ENCODE measurements at regions not wholly inside any gene's neighbourhood (a gene's known extent, or its start where the extent isn't known, plus 50 kb on each side); places are given as distances from the start of the nearest gene placed in this dataset.

- H3K27me3 ChIP-seq (ENCODE audit: control insufficient read depth in 1 of 2, insufficient read depth in 2 of 2, low read length in 2 of 2), result no peaks in the 10 kb centered on the region
- no peaks in the 10 kb centered on the region for H3K36me3 ChIP-seq (ENCODE audit: control insufficient read depth in 1 of 2, insufficient read depth in 2 of 2, low read length in 2 of 2)
- no peak overlapping the region for H3K4me3 ChIP-seq (ENCODE audit: low read depth in 1 of 2, low read length in 2 of 2)
- no peak overlapping the region for H3K27ac ChIP-seq (ENCODE audit: low read depth, low read length)
- no peaks in the 10 kb centered on the region for H3K9me3 ChIP-seq (ENCODE audit: control insufficient read depth in 1 of 2, low read length in 2 of 2)
- no peak overlapping the region for H3K9ac ChIP-seq (ENCODE audit: low read depth in 1 of 2, low read length in 2 of 2)
- H3K4me1 ChIP-seq (ENCODE audit: control insufficient read depth in 1 of 2, insufficient read depth in 2 of 2, low read length in 2 of 2), result no peaks in the 10 kb centered on the region
Measured at GRCh38 chr19:28519218-28519779, 693.7 kb downstream of the UQCRFS1 start.

- Histone ChIP-seq H3K9ac (ENCODE audit: low read depth in 1 of 2, low read length in 2 of 2) (no peak overlapping the region), H3K4me3 (ENCODE audit: low read depth in 1 of 2, low read length in 2 of 2) (no peak overlapping the region), H3K9me3 (ENCODE audit: control insufficient read depth in 1 of 2, low read length in 2 of 2) (no peaks in the 10 kb centered on the region), H3K36me3 (ENCODE audit: control insufficient read depth in 1 of 2, insufficient read depth in 2 of 2, low read length in 2 of 2) (no peaks in the 10 kb centered on the region), H3K27ac (ENCODE audit: low read depth, low read length) (no peak overlapping the region), H3K27me3 (ENCODE audit: control insufficient read depth in 1 of 2, insufficient read depth in 2 of 2, low read length in 2 of 2) (no peaks in the 10 kb centered on the region), H3K4me1 (ENCODE audit: control insufficient read depth in 1 of 2, insufficient read depth in 2 of 2, low read length in 2 of 2) (no peaks in the 10 kb centered on the region)
Measured at GRCh38 chr19:28516415-28516872, 696.5 kb downstream of the UQCRFS1 start.

GRCh38 chr19:28514166-28514565, 698.8 kb downstream of the UQCRFS1 start:
- Histone ChIP-seq H3K9ac (ENCODE audit: low read depth in 1 of 2, low read length in 2 of 2) (no peak overlapping the region), H3K27ac (ENCODE audit: low read depth, low read length) (no peak overlapping the region), H3K36me3 (ENCODE audit: control insufficient read depth in 1 of 2, insufficient read depth in 2 of 2, low read length in 2 of 2) (no peaks in the 10 kb centered on the region), H3K4me1 (ENCODE audit: control insufficient read depth in 1 of 2, insufficient read depth in 2 of 2, low read length in 2 of 2) (no peaks in the 10 kb centered on the region), H3K4me3 (ENCODE audit: low read depth in 1 of 2, low read length in 2 of 2) (no peak overlapping the region), H3K9me3 (ENCODE audit: control insufficient read depth in 1 of 2, low read length in 2 of 2) (no peaks in the 10 kb centered on the region), H3K27me3 (ENCODE audit: control insufficient read depth in 1 of 2, insufficient read depth in 2 of 2, low read length in 2 of 2) (no peaks in the 10 kb centered on the region)

GRCh38 chr19:28511655-28512054, 701.3 kb downstream of the UQCRFS1 start:
- Histone ChIP-seq H3K9me3 (ENCODE audit: control insufficient read depth in 1 of 2, low read length in 2 of 2) (no peaks in the 10 kb centered on the region), H3K27ac (ENCODE audit: low read depth, low read length) (no peak overlapping the region), H3K4me3 (ENCODE audit: low read depth in 1 of 2, low read length in 2 of 2) (no peak overlapping the region), H3K4me1 (ENCODE audit: control insufficient read depth in 1 of 2, insufficient read depth in 2 of 2, low read length in 2 of 2) (no peaks in the 10 kb centered on the region), H3K9ac (ENCODE audit: low read depth in 1 of 2, low read length in 2 of 2) (no peak overlapping the region), H3K36me3 (ENCODE audit: control insufficient read depth in 1 of 2, insufficient read depth in 2 of 2, low read length in 2 of 2) (no peaks in the 10 kb centered on the region), H3K27me3 (ENCODE audit: control insufficient read depth in 1 of 2, insufficient read depth in 2 of 2, low read length in 2 of 2) (no peaks in the 10 kb centered on the region)

DNA sequence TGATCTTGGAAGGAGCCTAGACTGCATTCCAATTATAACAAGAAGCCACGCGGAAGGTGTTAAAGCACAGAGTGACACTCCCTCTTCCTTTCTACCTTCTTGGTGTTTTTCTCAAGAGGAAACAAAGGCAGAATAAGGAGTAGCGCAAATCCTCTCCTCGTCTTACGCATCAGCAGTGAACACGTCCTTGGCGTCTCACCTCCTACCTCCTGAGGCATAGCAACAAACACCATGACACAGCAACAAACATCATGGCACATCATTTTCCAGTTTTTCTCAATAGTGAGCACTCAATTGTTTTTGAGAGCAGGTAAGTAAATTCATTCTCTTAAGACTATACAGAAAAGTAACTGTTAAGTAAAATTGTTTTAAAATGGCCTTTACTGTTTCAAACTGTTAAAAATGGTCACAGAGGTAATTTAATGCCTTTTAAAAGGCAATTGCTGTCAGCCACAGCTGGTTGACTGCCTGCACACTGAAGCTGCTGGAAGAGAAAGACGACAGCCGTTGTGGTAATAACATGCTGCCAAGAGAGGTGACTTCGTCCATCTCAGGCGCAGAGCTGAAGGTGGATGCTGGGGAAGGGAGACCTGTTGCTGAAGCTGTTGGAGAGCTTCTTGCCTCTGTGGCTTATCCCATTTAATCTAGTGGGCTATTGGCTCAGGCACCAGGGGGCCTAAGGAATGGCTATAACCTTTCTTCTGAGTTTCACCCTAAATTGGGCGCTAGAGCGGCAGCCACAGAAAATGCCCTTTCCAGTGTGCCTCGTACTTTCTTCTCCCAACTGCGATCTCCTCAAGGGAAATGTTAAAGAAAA, 703.7 kb downstream of the UQCRFS1 start:
- H3K9me3 ChIP-seq (ENCODE audit: control insufficient read depth in 1 of 2, low read length in 2 of 2), result no peaks in the 10 kb centered on the region
- H3K36me3 ChIP-seq (ENCODE audit: control insufficient read depth in 1 of 2, insufficient read depth in 2 of 2, low read length in 2 of 2), result no peaks in the 10 kb centered on the region
- H3K27ac ChIP-seq (ENCODE audit: low read depth, low read length), result no peak overlapping the region
- H3K4me3 ChIP-seq (ENCODE audit: low read depth in 1 of 2, low read length in 2 of 2), result no peak overlapping the region
- no peak overlapping the region for H3K9ac ChIP-seq (ENCODE audit: low read depth in 1 of 2, low read length in 2 of 2)
- H3K4me1 ChIP-seq (ENCODE audit: control insufficient read depth in 1 of 2, insufficient read depth in 2 of 2, low read length in 2 of 2), result no peaks in the 10 kb centered on the region
- H3K27me3 ChIP-seq (ENCODE audit: control insufficient read depth in 1 of 2, insufficient read depth in 2 of 2, low read length in 2 of 2), result no peaks in the 10 kb centered on the region

DNA sequence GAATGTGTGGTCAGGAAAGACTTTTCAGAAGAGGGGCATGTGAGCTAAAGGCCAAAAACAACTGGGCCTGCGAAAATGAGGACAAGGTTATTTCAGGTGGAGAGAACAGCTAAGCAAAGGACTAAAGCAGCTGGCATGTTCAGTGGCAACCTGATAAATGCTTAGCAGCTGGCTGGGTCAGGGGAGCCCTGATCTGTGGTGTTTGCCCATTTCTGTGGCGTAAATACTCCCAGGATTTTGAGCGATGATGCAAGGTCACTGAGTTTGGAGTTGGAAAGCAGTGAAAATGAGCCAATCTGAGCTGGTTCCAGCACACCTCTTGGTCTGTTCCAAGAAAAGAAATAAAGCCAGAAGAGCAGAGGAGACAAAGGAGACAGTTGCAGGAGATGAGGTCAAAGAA, 704.3 kb downstream of the UQCRFS1 start:
- Histone ChIP-seq H3K4me1 (ENCODE audit: control insufficient read depth in 1 of 2, insufficient read depth in 2 of 2, low read length in 2 of 2) (no peaks in the 10 kb centered on the region), H3K36me3 (ENCODE audit: control insufficient read depth in 1 of 2, insufficient read depth in 2 of 2, low read length in 2 of 2) (no peaks in the 10 kb centered on the region), H3K9ac (ENCODE audit: low read depth in 1 of 2, low read length in 2 of 2) (no peak overlapping the region), H3K27me3 (ENCODE audit: control insufficient read depth in 1 of 2, insufficient read depth in 2 of 2, low read length in 2 of 2) (no peaks in the 10 kb centered on the region), H3K27ac (ENCODE audit: low read depth, low read length) (no peak overlapping the region), H3K9me3 (ENCODE audit: control insufficient read depth in 1 of 2, low read length in 2 of 2) (no peaks in the 10 kb centered on the region), H3K4me3 (ENCODE audit: low read depth in 1 of 2, low read length in 2 of 2) (no peak overlapping the region)

DNA sequence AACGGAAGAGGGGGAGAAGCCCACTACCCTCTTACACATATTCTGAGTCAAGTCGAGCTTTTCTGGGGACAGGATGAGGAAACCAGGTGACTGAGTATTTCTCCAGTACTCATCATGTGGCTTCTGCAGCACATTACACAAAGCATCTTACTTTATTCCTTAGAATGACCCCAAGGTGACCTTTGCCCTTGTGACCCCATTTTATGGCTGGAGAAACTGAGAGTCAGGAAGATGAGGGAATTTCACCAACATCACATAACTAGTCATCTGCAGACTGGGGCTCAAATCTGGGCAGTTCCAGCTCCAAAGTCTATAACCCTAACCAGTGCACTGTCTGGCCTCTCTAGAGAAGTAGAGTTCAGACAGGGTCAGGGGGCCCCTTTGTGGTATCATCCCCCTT, 707.0 kb downstream of the UQCRFS1 start:
- H3K9ac ChIP-seq (ENCODE audit: low read depth in 1 of 2, low read length in 2 of 2), result no peak overlapping the region
- no peaks in the 10 kb centered on the region for H3K4me1 ChIP-seq (ENCODE audit: control insufficient read depth in 1 of 2, insufficient read depth in 2 of 2, low read length in 2 of 2)
- H3K36me3 ChIP-seq (ENCODE audit: control insufficient read depth in 1 of 2, insufficient read depth in 2 of 2, low read length in 2 of 2), result no peaks in the 10 kb centered on the region

GRCh38 chr19:28505134-28505533, 707.8 kb downstream of the UQCRFS1 start:
- Histone ChIP-seq H3K9ac (ENCODE audit: low read depth in 1 of 2, low read length in 2 of 2) (no peak overlapping the region), H3K9me3 (ENCODE audit: control insufficient read depth in 1 of 2, low read length in 2 of 2) (no peaks in the 10 kb centered on the region), H3K4me1 (ENCODE audit: control insufficient read depth in 1 of 2, insufficient read depth in 2 of 2, low read length in 2 of 2) (no peaks in the 10 kb centered on the region), H3K36me3 (ENCODE audit: control insufficient read depth in 1 of 2, insufficient read depth in 2 of 2, low read length in 2 of 2) (no peaks in the 10 kb centered on the region), H3K27me3 (ENCODE audit: control insufficient read depth in 1 of 2, insufficient read depth in 2 of 2, low read length in 2 of 2) (no peaks in the 10 kb centered on the region), H3K4me3 (ENCODE audit: low read depth in 1 of 2, low read length in 2 of 2) (no peak overlapping the region), H3K27ac (ENCODE audit: low read depth, low read length) (no peak overlapping the region)

More for the DNA sequence above, 707.0 kb downstream of the UQCRFS1 start:
- no peak overlapping the region for H3K27ac ChIP-seq (ENCODE audit: low read depth, low read length)
- H3K27me3 ChIP-seq (ENCODE audit: control insufficient read depth in 1 of 2, insufficient read depth in 2 of 2, low read length in 2 of 2), result no peaks in the 10 kb centered on the region
- H3K4me3 ChIP-seq (ENCODE audit: low read depth in 1 of 2, low read length in 2 of 2), result no peak overlapping the region
- H3K9me3 ChIP-seq (ENCODE audit: control insufficient read depth in 1 of 2, low read length in 2 of 2), result no peaks in the 10 kb centered on the region

DNA sequence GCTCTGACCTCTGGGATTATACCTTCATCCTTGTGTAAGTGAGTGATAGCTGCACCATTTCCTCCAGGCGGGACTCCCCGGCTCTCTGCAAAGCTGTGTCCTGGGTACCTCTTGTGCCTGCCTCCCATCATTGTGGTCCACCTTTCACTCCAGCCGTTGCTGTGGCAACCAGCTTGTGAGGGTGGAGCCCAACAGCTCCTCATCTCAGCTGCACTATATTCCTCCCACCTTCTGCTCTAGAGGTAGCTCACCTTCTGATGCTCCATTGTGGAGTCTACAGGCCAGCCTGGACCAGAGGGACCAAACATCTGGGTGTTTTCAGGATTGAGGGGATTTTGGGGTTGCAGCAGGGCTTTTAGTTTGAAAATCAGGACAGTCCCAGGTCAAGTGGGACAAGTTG, 708.2 kb downstream of the UQCRFS1 start:
- Histone ChIP-seq H3K9me3 (ENCODE audit: control insufficient read depth in 1 of 2, low read length in 2 of 2) (no peaks in the 10 kb centered on the region), H3K27ac (ENCODE audit: low read depth, low read length) (no peak overlapping the region), H3K4me3 (ENCODE audit: low read depth in 1 of 2, low read length in 2 of 2) (no peak overlapping the region), H3K36me3 (ENCODE audit: control insufficient read depth in 1 of 2, insufficient read depth in 2 of 2, low read length in 2 of 2) (no peaks in the 10 kb centered on the region), H3K4me1 (ENCODE audit: control insufficient read depth in 1 of 2, insufficient read depth in 2 of 2, low read length in 2 of 2) (no peaks in the 10 kb centered on the region), H3K9ac (ENCODE audit: low read depth in 1 of 2, low read length in 2 of 2) (no peak overlapping the region), H3K27me3 (ENCODE audit: control insufficient read depth in 1 of 2, insufficient read depth in 2 of 2, low read length in 2 of 2) (no peaks in the 10 kb centered on the region)

DNA sequence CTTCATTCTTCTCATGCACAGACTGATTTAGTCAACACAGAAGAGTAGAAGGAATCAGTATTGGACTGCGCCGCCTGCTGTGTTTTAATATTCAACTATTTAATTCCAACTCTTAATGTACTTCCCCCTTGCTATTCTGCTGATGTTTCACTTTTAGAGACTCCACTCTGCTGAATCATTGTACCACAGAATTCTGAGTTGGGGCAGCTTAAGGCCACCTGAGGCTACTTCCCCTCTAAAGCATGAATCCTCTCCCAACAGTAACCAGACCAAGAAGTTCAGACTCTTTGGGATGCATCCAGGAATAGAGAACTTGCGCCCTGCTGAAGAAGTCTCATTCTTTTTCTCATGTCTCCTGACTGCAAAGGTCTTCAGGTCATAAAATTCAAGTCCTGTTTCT, 708.8 kb downstream of the UQCRFS1 start:
- Histone ChIP-seq H3K36me3 (ENCODE audit: control insufficient read depth in 1 of 2, insufficient read depth in 2 of 2, low read length in 2 of 2) (no peaks in the 10 kb centered on the region), H3K4me3 (ENCODE audit: low read depth in 1 of 2, low read length in 2 of 2) (no peak overlapping the region), H3K27ac (ENCODE audit: low read depth, low read length) (no peak overlapping the region), H3K27me3 (ENCODE audit: control insufficient read depth in 1 of 2, insufficient read depth in 2 of 2, low read length in 2 of 2) (no peaks in the 10 kb centered on the region), H3K9ac (ENCODE audit: low read depth in 1 of 2, low read length in 2 of 2) (no peak overlapping the region), H3K4me1 (ENCODE audit: control insufficient read depth in 1 of 2, insufficient read depth in 2 of 2, low read length in 2 of 2) (no peaks in the 10 kb centered on the region), H3K9me3 (ENCODE audit: control insufficient read depth in 1 of 2, low read length in 2 of 2) (no peaks in the 10 kb centered on the region)
